CD4-positive, alpha-beta T cell treated with Interleukin-6 for 4 hours (primary cell): ENCODE measurements at regions not wholly inside any gene's neighbourhood (a gene's known extent, or its start where the extent isn't known, plus 50 kb on each side); places are given as distances from the start of the nearest gene placed in this dataset.

Experiments
- DNase-seq: peaks from one replicate; pipeline ENCODE4 v3.0.0-alpha.2; 2020; ENCODE audit warnings: mixed read lengths

- no peak for DNase-seq
Measured at GRCh38 chr14:54132496-54132895, 175.9 kb upstream of the BMP4 start.

- DNase-seq = no peak
Measured at GRCh38 chr14:54133896-54134295, 177.3 kb upstream of the BMP4 start.

GRCh38 chr14:54135804-54136280 lies 179.2 kb upstream of the BMP4 start:
- DNase-seq = no peak

- DNase-seq = no peak
Measured at GRCh38 chr14:54136894-54137613, 180.4 kb upstream of the BMP4 start.

GRCh38 chr14:54137614-54137961 lies 181.0 kb upstream of the BMP4 start:
- DNase-seq = no peak

- no peak for DNase-seq
Measured at GRCh38 chr14:54138024-54138353, 181.4 kb upstream of the BMP4 start.

GRCh38 chr14:54138354-54139038 lies 181.9 kb upstream of the BMP4 start:
- no peak for DNase-seq

- DNase-seq = no peak
Measured at GRCh38 chr14:54140551-54140950, 183.9 kb upstream of the BMP4 start.

- no peak for DNase-seq
Measured at GRCh38 chr14:54146601-54147000, 190.0 kb upstream of the BMP4 start.

- no peak for DNase-seq
Measured at GRCh38 chr14:54147282-54147681, 190.7 kb upstream of the BMP4 start.

- no peak for DNase-seq
Measured at GRCh38 chr14:54147758-54148157, 191.1 kb upstream of the BMP4 start.

- DNase-seq = no peak
Measured at GRCh38 chr14:54148251-54148650, 191.6 kb upstream of the BMP4 start.

- DNase-seq = no peak
Measured at GRCh38 chr14:54152351-54152750, 195.7 kb upstream of the BMP4 start.

GRCh38 chr14:54166049-54166950 lies 209.7 kb upstream of the BMP4 start:
- DNase-seq = no peak

- DNase-seq = no peak
Measured at GRCh38 chr14:54168489-54168888, 211.9 kb upstream of the BMP4 start.

- DNase-seq = no peak
Measured at GRCh38 chr14:54169254-54169924, 212.8 kb upstream of the BMP4 start.

- no peak for DNase-seq
Measured at GRCh38 chr14:54170301-54170700, 213.7 kb upstream of the BMP4 start.

GRCh38 chr14:54172114-54172513 lies 215.5 kb upstream of the BMP4 start:
- DNase-seq = no peak

GRCh38 chr14:54172562-54172961 lies 215.9 kb upstream of the BMP4 start:
- no peak for DNase-seq

- DNase-seq = no peak
Measured at GRCh38 chr14:54173802-54174201, 217.2 kb upstream of the BMP4 start.

- no peak for DNase-seq
Measured at GRCh38 chr14:54174457-54174856, 217.8 kb upstream of the BMP4 start.

- peak; percentile 38 for DNase-seq
Measured at GRCh38 chr14:54175298-54175942, 218.8 kb upstream of the BMP4 start.

- no peak for DNase-seq
Measured at GRCh38 chr14:54177019-54177418, 219.8 kb upstream of the CDKN3 start.
